ENCODE measurements at regions not wholly inside any gene's neighbourhood (a gene's known extent, or its start where the extent isn't known, plus 50 kb on each side); places are given as distances from the start of the nearest gene placed in this dataset.

DNA sequence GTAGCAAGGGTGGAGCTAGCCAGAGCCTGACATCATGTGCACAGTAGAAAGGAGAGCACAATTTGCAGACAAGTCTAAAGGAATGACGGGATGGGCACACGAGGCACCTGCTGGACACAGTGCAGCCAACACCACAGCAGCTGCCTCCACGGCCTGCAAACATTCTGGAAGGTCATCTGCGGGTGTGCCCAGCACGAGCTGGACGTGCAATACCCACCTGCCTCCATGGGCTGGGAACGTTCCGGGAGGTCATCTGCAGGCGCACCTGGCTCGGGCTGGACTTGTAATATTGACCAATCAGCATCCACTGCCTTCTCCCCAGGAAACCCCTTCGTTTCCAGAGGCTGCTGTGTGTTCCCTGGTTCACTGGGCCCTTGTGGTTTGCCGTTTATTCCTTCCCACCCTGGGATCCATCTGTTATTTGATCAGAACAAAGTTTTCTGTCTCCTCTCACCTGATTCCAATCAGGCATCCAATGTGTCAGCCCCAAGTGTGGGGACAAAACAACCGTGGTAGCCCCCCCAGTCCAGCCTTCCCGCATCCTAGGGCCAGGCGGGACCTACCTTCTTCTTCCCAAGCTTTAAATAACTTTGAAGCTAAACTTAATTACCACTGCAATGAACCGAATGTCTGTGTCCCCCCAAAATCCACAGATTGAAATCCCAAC is 243.4 kb upstream of the PPP2R2D start:
- Mint-ChIP-seq H3K4me1 (ENCODE audit: low read depth) (no peaks in the 10 kb centered on the region), H3K4me3 (no peak overlapping the region), H3K27me3 (peaks cover 6% of the 10 kb centered on the region), H3K36me3 (ENCODE audit: low read depth) (no peaks in the 10 kb centered on the region), H3K27ac (no peak overlapping the region), H3K9me3 (no peaks in the 10 kb centered on the region)
- intact Hi-C loops (cut with micrococcal nuclease), result no loop called here

DNA sequence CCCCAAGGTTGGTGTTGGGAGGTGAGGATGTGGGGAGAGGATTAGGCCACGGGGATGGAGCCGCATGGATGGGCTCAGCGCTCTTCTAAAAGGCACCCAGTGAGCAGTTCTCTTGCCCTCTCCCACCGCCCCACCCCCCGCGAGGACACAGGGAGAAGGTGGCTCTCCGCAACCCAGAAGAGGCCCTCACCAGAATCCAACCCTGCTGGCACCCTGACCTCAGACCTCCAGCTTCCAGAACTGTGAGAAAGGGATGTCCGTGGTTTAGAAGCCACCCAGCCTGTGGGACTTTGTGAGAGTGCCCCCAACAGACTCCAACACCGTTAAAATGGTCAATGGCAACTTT is 242.8 kb upstream of the PPP2R2D start:
- Mint-ChIP-seq H3K9me3 (no peaks in the 10 kb centered on the region), H3K27ac (no peak overlapping the region), H3K4me1 (ENCODE audit: low read depth) (no peaks in the 10 kb centered on the region), H3K36me3 (ENCODE audit: low read depth) (no peaks in the 10 kb centered on the region), H3K4me3 (no peak overlapping the region), H3K27me3 (peaks cover 4% of the 10 kb centered on the region)
- intact Hi-C loops (cut with micrococcal nuclease), result no loop called here

DNA sequence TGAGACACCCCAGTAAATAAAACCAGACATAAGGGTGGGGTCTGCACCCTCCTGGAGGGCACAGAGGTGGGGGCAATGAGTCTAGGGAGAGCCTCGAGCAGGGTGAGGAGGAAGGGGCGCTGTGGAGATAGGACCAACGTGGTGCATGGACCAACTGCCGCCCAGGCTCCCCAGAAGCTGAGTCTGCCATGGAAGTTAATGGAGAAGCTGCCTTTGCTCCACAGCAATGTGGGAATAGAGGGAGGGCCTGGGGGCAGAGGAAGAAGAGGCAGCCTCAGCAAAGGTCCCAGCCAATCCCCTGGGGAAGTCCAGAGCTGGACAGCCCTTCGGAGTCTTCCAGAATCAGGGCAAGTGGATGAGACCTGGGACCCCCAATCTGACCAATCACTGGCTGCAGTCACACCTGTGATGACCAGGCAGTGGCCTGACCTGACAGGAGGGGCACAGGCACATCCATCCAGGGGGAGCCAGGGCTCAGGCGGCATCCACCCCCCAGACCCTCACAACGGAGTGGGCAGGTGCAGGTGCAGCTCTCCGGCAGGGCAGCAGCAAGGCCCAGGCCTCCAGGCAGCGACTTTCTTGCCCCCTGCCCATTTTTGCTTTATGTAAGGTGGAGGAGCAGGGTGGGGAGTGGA is 242.2 kb upstream of the PPP2R2D start:
- Mint-ChIP-seq H3K9me3 (no peaks in the 10 kb centered on the region), H3K4me1 (ENCODE audit: low read depth) (no peaks in the 10 kb centered on the region), H3K36me3 (ENCODE audit: low read depth) (no peaks in the 10 kb centered on the region), H3K4me3 (no peak overlapping the region), H3K27ac (no peak overlapping the region), H3K27me3 (no peaks in the 10 kb centered on the region)
- intact Hi-C loops (cut with micrococcal nuclease), result no loop called here

DNA sequence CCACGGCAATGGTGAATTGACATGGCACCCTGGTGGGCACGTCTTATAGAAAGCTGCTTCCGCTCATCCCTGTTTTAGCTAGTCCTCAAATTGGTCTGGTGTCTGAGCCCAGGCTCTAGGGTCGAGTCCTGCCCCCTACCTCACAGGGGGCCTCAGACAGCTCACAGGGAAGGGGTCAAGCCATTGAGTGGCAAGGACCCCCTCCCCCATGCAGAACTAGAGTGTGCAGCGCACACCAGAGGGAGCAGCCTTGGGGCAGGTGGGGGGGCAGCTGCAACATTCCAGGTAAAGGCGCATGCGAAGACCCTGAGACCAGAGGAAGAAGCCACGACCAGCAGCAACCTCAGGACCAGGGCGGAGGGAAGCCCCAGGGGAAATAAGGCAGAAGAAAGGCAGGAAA is 240.4 kb upstream of the PPP2R2D start:
- H3K27ac Mint-ChIP-seq, result no peak overlapping the region
- no peaks in the 10 kb centered on the region for H3K4me1 Mint-ChIP-seq (ENCODE audit: low read depth)
- intact Hi-C loops (cut with micrococcal nuclease), result no loop called here
- no peaks in the 10 kb centered on the region for H3K36me3 Mint-ChIP-seq (ENCODE audit: low read depth)
- no peaks in the 10 kb centered on the region for H3K9me3 Mint-ChIP-seq
- no peak overlapping the region for H3K4me3 Mint-ChIP-seq
- no peaks in the 10 kb centered on the region for H3K27me3 Mint-ChIP-seq

GRCh38 chr10:131662851-131663250 is 238.0 kb upstream of the PPP2R2D start:
- no peaks in the 10 kb centered on the region for H3K27me3 Mint-ChIP-seq
- no peak overlapping the region for H3K4me3 Mint-ChIP-seq
- H3K4me1 Mint-ChIP-seq (ENCODE audit: low read depth), result no peaks in the 10 kb centered on the region
- no peaks in the 10 kb centered on the region for H3K36me3 Mint-ChIP-seq (ENCODE audit: low read depth)
- intact Hi-C loops (cut with micrococcal nuclease), result no loop called here
- no peak overlapping the region for H3K27ac Mint-ChIP-seq
- H3K9me3 Mint-ChIP-seq, result no peaks in the 10 kb centered on the region

DNA sequence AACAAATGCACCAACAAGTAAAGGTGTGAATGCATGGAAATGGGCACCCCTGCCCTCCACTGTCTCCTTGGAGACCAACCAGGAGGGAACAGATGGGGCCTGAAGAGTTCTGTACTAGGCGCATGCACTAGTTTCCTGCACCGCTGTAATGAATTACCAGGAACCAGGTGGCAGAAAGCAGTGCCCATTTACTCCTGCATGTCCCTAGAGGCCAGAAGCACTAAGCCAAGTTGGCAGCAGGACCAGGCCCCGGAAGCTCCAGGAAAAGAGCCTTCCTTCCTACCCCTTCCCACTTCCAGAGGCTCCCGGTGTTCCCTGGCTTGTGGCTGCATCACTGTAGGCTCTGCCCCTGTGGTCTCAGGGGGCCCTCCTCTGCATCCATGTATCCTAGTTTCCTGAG is 237.5 kb upstream of the PPP2R2D start:
- Mint-ChIP-seq H3K9me3 (no peaks in the 10 kb centered on the region), H3K27me3 (no peaks in the 10 kb centered on the region), H3K36me3 (ENCODE audit: low read depth) (no peaks in the 10 kb centered on the region), H3K4me1 (ENCODE audit: low read depth) (no peaks in the 10 kb centered on the region), H3K4me3 (no peak overlapping the region), H3K27ac (no peak overlapping the region)
- intact Hi-C loops (cut with micrococcal nuclease), result no loop called here

- H3K36me3 Mint-ChIP-seq (ENCODE audit: low read depth), result no peaks in the 10 kb centered on the region
- H3K27ac Mint-ChIP-seq, result no peak overlapping the region
- peaks cover 9% of the 10 kb centered on the region for H3K9me3 Mint-ChIP-seq
- H3K27me3 Mint-ChIP-seq, result no peaks in the 10 kb centered on the region
- H3K4me3 Mint-ChIP-seq, result no peak overlapping the region
- intact Hi-C loops (cut with micrococcal nuclease), result no loop called here
- no peaks in the 10 kb centered on the region for H3K4me1 Mint-ChIP-seq (ENCODE audit: low read depth)
Observed at GRCh38 chr10:131666091-131666490, 234.7 kb upstream of the PPP2R2D start.

GRCh38 chr10:131667047-131667446 is 233.8 kb upstream of the PPP2R2D start:
- no peaks in the 10 kb centered on the region for H3K27me3 Mint-ChIP-seq
- H3K4me3 Mint-ChIP-seq, result no peak overlapping the region
- H3K36me3 Mint-ChIP-seq (ENCODE audit: low read depth), result no peaks in the 10 kb centered on the region
- H3K4me1 Mint-ChIP-seq (ENCODE audit: low read depth), result no peaks in the 10 kb centered on the region
- intact Hi-C loops (cut with micrococcal nuclease), result no loop called here
- no peak overlapping the region for H3K27ac Mint-ChIP-seq
- peaks cover 16% of the 10 kb centered on the region for H3K9me3 Mint-ChIP-seq

- H3K27me3 Mint-ChIP-seq, result no peaks in the 10 kb centered on the region
- H3K27ac Mint-ChIP-seq, result no peak overlapping the region
- intact Hi-C loops (cut with micrococcal nuclease), result no loop called here
- H3K4me1 Mint-ChIP-seq (ENCODE audit: low read depth), result no peaks in the 10 kb centered on the region
- peaks cover 21% of the 10 kb centered on the region for H3K9me3 Mint-ChIP-seq
- no peak overlapping the region for H3K4me3 Mint-ChIP-seq
- no peaks in the 10 kb centered on the region for H3K36me3 Mint-ChIP-seq (ENCODE audit: low read depth)
Observed at GRCh38 chr10:131667561-131667960, 233.2 kb upstream of the PPP2R2D start.

DNA sequence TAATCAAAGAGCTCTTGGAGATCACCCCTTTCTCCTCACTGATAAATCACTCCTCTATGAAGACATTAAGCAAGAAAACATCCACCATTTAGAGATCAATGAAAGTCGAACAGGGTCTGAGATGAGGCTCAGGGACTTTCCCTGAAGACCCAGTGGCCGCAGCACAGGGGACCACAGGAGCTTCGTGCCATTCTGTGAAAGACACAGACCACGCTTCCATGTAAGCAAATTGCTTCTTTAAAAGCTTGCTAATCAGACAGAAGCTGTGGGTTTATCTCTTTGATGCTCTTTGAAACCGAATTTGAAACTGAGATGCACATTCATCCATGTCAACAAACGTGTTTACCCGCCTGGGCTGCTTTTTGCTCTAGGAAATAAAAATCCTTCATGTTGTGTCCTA is 231.9 kb upstream of the PPP2R2D start:
- H3K27me3 Mint-ChIP-seq, result no peaks in the 10 kb centered on the region
- no peaks in the 10 kb centered on the region for H3K4me1 Mint-ChIP-seq (ENCODE audit: low read depth)
- no peak overlapping the region for H3K27ac Mint-ChIP-seq
- peaks cover 21% of the 10 kb centered on the region for H3K9me3 Mint-ChIP-seq
- H3K36me3 Mint-ChIP-seq (ENCODE audit: low read depth), result no peaks in the 10 kb centered on the region
- intact Hi-C loops (cut with micrococcal nuclease), result no loop called here
- H3K4me3 Mint-ChIP-seq, result no peak overlapping the region

DNA sequence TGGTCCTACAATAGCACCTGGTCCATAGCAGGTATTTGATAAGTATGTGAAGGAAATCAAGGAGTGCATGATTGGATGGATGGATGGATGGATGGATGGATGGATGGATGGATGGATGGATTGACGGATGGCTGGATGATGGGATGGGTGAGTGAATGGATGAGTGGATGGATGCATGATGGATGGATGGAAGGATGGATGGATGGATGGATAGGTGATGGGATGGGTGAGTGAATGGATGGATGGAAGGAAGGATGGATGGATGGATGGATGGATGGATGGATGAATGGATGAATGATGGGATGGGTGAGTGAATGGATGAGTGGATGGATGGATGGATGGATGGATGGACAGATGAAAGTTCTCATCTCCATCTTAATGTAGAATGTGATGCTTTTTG is 231.0 kb upstream of the PPP2R2D start:
- intact Hi-C loops (cut with micrococcal nuclease), result no loop called here
- Mint-ChIP-seq H3K36me3 (ENCODE audit: low read depth) (no peaks in the 10 kb centered on the region), H3K9me3 (peaks cover 21% of the 10 kb centered on the region), H3K4me1 (ENCODE audit: low read depth) (no peaks in the 10 kb centered on the region), H3K27me3 (no peaks in the 10 kb centered on the region), H3K4me3 (no peak overlapping the region), H3K27ac (no peak overlapping the region)

GRCh38 chr10:131670341-131670740 is 230.5 kb upstream of the PPP2R2D start:
- intact Hi-C loops (cut with micrococcal nuclease), result no loop called here
- Mint-ChIP-seq H3K27ac (no peak overlapping the region), H3K4me1 (ENCODE audit: low read depth) (no peaks in the 10 kb centered on the region), H3K9me3 (peaks cover 21% of the 10 kb centered on the region), H3K36me3 (ENCODE audit: low read depth) (no peaks in the 10 kb centered on the region), H3K27me3 (no peaks in the 10 kb centered on the region), H3K4me3 (no peak overlapping the region)

- Mint-ChIP-seq H3K27me3 (peaks cover 3% of the 10 kb centered on the region), H3K4me3 (no peak overlapping the region), H3K4me1 (ENCODE audit: low read depth) (no peaks in the 10 kb centered on the region), H3K9me3 (peaks cover 21% of the 10 kb centered on the region), H3K27ac (no peak overlapping the region), H3K36me3 (ENCODE audit: low read depth) (no peaks in the 10 kb centered on the region)
- intact Hi-C loops (cut with micrococcal nuclease), result no loop called here
Observed at GRCh38 chr10:131673396-131673795, 227.4 kb upstream of the PPP2R2D start.

DNA sequence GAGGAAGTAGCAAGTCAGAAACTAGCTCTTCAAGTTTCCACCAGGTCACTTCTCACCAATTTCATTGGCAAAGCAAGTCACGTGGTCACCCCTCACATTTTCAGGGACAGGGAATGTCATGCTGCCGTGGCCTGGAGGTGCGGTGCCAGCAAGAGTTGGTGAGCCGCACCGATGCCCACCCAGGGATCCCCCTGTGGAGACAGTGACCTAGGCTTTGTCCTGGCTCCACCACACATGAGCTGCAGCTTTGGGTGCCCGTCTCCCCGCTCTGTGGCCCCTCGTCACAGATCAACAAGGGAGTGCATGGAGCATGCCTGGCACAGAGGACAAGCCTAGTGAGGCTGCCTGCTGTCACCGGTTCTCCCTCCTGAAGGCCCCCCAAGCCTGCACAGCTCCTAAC is 226.7 kb upstream of the PPP2R2D start:
- no peaks in the 10 kb centered on the region for H3K36me3 Mint-ChIP-seq (ENCODE audit: low read depth)
- intact Hi-C loops (cut with micrococcal nuclease), result no loop called here
- H3K27ac Mint-ChIP-seq, result no peak overlapping the region
- peaks cover 3% of the 10 kb centered on the region for H3K27me3 Mint-ChIP-seq
- H3K4me1 Mint-ChIP-seq (ENCODE audit: low read depth), result no peaks in the 10 kb centered on the region
- peaks cover 21% of the 10 kb centered on the region for H3K9me3 Mint-ChIP-seq
- no peak overlapping the region for H3K4me3 Mint-ChIP-seq

GRCh38 chr10:131675104-131675503 is 225.7 kb upstream of the PPP2R2D start:
- H3K4me3 Mint-ChIP-seq, result no peak overlapping the region
- intact Hi-C loops (cut with micrococcal nuclease), result no loop called here
- no peak overlapping the region for H3K27ac Mint-ChIP-seq
- H3K9me3 Mint-ChIP-seq, result peaks cover 13% of the 10 kb centered on the region
- H3K36me3 Mint-ChIP-seq (ENCODE audit: low read depth), result no peaks in the 10 kb centered on the region
- peaks cover 3% of the 10 kb centered on the region for H3K27me3 Mint-ChIP-seq
- no peaks in the 10 kb centered on the region for H3K4me1 Mint-ChIP-seq (ENCODE audit: low read depth)

Measured in dendritic cell treated with granulocyte-macrophage colony-stimulating factor and Interleukin-4, amounts not matched to agents 40 ng/mL and 50 ng/mL, for 4 days (primary cell).